ENCODE measurements at regions not wholly inside any gene's neighbourhood (a gene's known extent, or its start where the extent isn't known, plus 50 kb on each side); places are given as distances from the start of the nearest gene placed in this dataset.

DNA sequence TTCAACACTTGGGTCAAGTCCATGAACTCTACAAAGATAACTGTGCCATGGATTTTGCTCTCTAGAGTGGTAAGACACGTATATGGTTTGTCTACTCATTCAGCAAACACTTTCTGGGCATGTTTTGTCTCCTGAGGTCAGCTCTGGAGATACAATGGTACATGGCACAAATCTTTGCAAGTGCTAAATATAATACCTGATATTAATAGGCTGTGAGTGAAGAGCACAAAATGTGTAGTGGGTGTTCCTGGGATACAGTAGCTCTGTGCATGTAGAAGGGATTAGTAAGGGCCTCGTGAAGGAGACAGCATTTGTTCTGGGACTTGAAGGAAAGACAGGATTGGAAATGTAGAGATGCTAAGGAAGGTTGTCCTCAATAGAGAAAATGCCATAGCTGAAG lies 360.9 kb downstream of the BCKDHB start:
- ChIA-PET CTCF (interaction anchor here (0.8 kb wide), 1 partner anchor 8 kb away, joined by 3 read pairs; no protein-coding TSS in a partner anchor), POLR2A (no interaction called here)
- H3K4me3 ChIP-seq (ENCODE audit: low read depth, low read length), result no peak overlapping the region
- DNase-seq (ENCODE audit: low read depth), result no peak
- no peaks in the 10 kb centered on the region for H3K27me3 ChIP-seq (ENCODE audit: control insufficient read depth, insufficient read depth, low read length)
- H3K36me3 ChIP-seq (ENCODE audit: control insufficient read depth, insufficient read depth, low read length), result no peaks in the 10 kb centered on the region
- TF ChIP-seq, protein P1, sequence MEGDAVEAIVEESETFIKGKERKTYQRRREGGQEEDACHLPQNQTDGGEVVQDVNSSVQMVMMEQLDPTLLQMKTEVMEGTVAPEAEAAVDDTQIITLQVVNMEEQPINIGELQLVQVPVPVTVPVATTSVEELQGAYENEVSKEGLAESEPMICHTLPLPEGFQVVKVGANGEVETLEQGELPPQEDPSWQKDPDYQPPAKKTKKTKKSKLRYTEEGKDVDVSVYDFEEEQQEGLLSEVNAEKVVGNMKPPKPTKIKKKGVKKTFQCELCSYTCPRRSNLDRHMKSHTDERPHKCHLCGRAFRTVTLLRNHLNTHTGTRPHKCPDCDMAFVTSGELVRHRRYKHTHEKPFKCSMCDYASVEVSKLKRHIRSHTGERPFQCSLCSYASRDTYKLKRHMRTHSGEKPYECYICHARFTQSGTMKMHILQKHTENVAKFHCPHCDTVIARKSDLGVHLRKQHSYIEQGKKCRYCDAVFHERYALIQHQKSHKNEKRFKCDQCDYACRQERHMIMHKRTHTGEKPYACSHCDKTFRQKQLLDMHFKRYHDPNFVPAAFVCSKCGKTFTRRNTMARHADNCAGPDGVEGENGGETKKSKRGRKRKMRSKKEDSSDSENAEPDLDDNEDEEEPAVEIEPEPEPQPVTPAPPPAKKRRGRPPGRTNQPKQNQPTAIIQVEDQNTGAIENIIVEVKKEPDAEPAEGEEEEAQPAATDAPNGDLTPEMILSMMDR (IDR thresholded peaks at IDR 0.05; ENCODE audit: insufficient read depth, low read depth, low read length), result no peak

DNA sequence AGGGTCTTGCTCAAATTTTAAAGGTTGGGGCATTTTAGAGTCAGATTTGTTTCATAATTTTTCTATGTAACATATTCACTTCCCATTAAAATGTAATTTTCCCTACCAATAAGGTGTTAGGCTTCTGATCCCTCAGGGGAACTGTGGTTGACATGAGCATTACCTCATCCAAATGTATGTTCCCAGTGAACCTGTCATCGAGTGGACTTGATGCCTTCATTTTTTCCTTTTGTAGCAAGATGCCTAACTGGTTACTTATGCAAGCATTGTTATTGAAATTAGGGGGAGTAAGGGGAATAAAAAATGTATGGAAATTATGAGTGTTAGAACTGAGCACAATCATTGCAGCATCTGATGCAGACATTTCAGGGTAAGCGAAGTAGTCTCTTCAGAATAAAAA lies 360.5 kb downstream of the BCKDHB start:
- ChIA-PET POLR2A (no interaction called here), CTCF (no interaction called here)
- H3K36me3 ChIP-seq (ENCODE audit: control insufficient read depth, insufficient read depth, low read length), result no peaks in the 10 kb centered on the region
- DNase-seq (ENCODE audit: low read depth), result no peak
- H3K4me3 ChIP-seq (ENCODE audit: low read depth, low read length), result no peak overlapping the region
- TF ChIP-seq, protein P1 (IDR thresholded peaks at IDR 0.05; ENCODE audit: insufficient read depth, low read depth, low read length), result no peak
- no peaks in the 10 kb centered on the region for H3K27me3 ChIP-seq (ENCODE audit: control insufficient read depth, insufficient read depth, low read length)

DNA sequence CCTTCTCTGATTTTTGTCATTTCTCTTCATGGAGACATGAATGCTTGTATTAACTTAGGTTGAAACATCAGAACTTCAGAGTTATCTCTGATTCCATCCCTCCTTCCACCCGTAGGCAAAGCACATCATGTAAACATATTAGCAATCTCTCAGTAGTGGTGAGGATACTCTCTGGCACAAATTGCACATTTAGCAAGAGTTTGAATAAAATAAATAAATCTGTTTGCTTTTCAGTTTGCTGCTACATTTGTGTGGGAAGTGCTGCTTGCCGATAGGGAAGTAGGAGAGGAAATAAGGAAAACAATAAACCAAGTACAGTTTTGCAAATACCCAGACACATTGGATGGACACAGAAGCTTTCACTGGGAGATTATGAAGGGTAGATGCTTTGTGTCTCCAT lies 359.0 kb downstream of the BCKDHB start:
- no peak overlapping the region for H3K4me3 ChIP-seq (ENCODE audit: low read depth, low read length)
- no peaks in the 10 kb centered on the region for H3K27me3 ChIP-seq (ENCODE audit: control insufficient read depth, insufficient read depth, low read length)
- no peaks in the 10 kb centered on the region for H3K36me3 ChIP-seq (ENCODE audit: control insufficient read depth, insufficient read depth, low read length)
- TF ChIP-seq, protein P1 (IDR thresholded peaks at IDR 0.05; ENCODE audit: insufficient read depth, low read depth, low read length), result no peak
- DNase-seq (ENCODE audit: low read depth), result no peak
- ChIA-PET POLR2A (no interaction called here), CTCF (no interaction called here)

DNA sequence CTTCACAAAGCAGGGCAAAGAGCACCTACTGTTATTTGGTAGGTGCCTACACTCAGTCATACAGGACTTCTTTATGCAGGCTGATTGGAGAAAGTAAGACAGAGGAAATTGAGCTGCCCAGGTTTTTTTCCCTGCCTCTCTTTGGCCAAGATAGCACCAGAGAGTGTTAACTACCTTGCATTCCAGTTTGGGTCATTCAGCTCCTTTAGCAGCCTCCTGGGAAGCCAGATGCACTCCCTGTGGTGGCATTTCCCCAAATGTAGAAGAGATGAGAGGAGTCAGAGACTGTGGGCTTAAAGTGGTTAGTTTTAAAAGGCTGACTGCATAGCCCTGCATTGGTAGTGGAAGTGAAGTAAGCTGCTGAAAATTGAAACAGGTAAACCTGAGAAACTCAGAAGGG lies 358.4 kb downstream of the BCKDHB start:
- ChIA-PET POLR2A (no interaction called here), CTCF (no interaction called here)
- no peaks in the 10 kb centered on the region for H3K27me3 ChIP-seq (ENCODE audit: control insufficient read depth, insufficient read depth, low read length)
- no peak overlapping the region for H3K4me3 ChIP-seq (ENCODE audit: low read depth, low read length)
- DNase-seq (ENCODE audit: low read depth), result no peak
- TF ChIP-seq, protein P1 (IDR thresholded peaks at IDR 0.05; ENCODE audit: insufficient read depth, low read depth, low read length), result no peak
- no peaks in the 10 kb centered on the region for H3K36me3 ChIP-seq (ENCODE audit: control insufficient read depth, insufficient read depth, low read length)

DNA sequence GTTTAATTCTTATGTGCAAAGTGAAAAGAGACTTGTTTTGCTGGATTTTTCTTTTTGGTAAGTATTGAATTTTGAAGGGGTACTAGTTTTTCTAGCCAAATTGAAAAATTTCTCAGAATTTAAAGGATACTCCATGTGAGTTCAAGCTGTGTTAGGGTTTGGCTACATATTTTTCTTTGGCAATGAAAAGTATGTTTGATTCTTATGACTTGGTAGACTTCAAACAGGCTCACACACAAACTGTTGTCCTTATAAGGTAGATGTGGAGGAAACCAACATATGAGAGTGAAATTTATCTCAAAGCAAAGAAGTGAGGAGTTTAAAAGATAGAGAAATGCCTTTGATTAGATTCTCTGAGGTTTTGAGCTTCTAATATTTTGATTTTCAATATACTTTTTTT lies 356.7 kb downstream of the BCKDHB start:
- Histone ChIP-seq H3K27me3 (ENCODE audit: control insufficient read depth, insufficient read depth, low read length) (no peaks in the 10 kb centered on the region), H3K36me3 (ENCODE audit: control insufficient read depth, insufficient read depth, low read length) (no peaks in the 10 kb centered on the region), H3K4me3 (ENCODE audit: low read depth, low read length) (no peak overlapping the region)
- ChIA-PET POLR2A (no interaction called here), CTCF (interaction anchor here (0.9 kb wide), 1 partner anchor 12 kb away, joined by 3 read pairs; no protein-coding TSS in a partner anchor)
- TF ChIP-seq, protein P1 (IDR thresholded peaks at IDR 0.05; ENCODE audit: insufficient read depth, low read depth, low read length), result no peak
- no peak for DNase-seq (ENCODE audit: low read depth)
